ENCODE measurements at regions not wholly inside any gene's neighbourhood (a gene's known extent, or its start where the extent isn't known, plus 50 kb on each side); places are given as distances from the start of the nearest gene placed in this dataset.

- H3K4me3 ChIP-seq (ENCODE audit: low read length in 3 of 3) = no peak overlapping the region
- no peak overlapping the region for H3K27ac ChIP-seq (ENCODE audit: low read depth in 2 of 2, low read length in 2 of 2)
- TF ChIP-seq, protein P1, sequence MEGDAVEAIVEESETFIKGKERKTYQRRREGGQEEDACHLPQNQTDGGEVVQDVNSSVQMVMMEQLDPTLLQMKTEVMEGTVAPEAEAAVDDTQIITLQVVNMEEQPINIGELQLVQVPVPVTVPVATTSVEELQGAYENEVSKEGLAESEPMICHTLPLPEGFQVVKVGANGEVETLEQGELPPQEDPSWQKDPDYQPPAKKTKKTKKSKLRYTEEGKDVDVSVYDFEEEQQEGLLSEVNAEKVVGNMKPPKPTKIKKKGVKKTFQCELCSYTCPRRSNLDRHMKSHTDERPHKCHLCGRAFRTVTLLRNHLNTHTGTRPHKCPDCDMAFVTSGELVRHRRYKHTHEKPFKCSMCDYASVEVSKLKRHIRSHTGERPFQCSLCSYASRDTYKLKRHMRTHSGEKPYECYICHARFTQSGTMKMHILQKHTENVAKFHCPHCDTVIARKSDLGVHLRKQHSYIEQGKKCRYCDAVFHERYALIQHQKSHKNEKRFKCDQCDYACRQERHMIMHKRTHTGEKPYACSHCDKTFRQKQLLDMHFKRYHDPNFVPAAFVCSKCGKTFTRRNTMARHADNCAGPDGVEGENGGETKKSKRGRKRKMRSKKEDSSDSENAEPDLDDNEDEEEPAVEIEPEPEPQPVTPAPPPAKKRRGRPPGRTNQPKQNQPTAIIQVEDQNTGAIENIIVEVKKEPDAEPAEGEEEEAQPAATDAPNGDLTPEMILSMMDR (IDR thresholded peaks at IDR 0.05; ENCODE audit: borderline replicate concordance, extremely low read depth, insufficient read depth) = no peak
- no peaks in the 10 kb centered on the region for H3K4me1 ChIP-seq (ENCODE audit: control insufficient read depth in 2 of 3, insufficient read depth in 2 of 3, low read depth in 1 of 3, low read length in 3 of 3)
- DNase-seq (no peak), FAIRE-seq (no peak)
- H3K36me3 ChIP-seq (ENCODE audit: control insufficient read depth in 2 of 3, insufficient read depth in 3 of 3, low read length in 3 of 3) = no peaks in the 10 kb centered on the region
- H3K27me3 ChIP-seq (ENCODE audit: control insufficient read depth, insufficient read depth, low read length) = no peaks in the 10 kb centered on the region
- H3K9ac ChIP-seq (ENCODE audit: low read length in 3 of 3) = no peak overlapping the region
- no peaks in the 10 kb centered on the region for H3K9me3 ChIP-seq (ENCODE audit: control insufficient read depth in 2 of 3, insufficient read depth in 1 of 3, low read length in 3 of 3)
- intact Hi-C loops (cut with DNase I) = no loop called here
Observed at GRCh38 chr12:24244801-24245200, 295.3 kb upstream of the SOX5 start.

DNA sequence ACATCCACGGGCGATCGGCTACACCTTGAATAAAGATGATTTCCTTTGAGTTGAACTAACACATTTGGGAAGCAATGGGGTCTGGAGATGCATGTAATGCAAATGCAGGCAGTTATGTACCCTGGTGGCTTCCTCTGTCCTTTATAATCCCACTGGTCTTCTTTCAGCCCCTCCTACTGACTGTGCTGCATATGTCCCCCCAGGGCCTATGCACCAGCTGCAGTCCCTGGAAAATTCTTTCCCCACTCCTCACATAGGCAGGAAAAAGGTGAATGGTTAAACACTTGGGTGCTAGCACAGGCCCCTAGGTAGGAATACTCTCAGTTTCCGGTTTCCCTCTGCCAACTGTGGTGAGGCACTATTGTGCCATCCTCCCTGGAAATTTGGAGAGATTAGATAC is 294.8 kb upstream of the SOX5 start:
- H3K4me3 ChIP-seq (ENCODE audit: low read length in 3 of 3) = no peak overlapping the region

GRCh38 chr12:24240707-24241106 is 291.2 kb upstream of the SOX5 start:
- no peak for DNase-seq
- no peak overlapping the region for H3K4me3 ChIP-seq (ENCODE audit: low read length in 3 of 3)
- no peaks in the 10 kb centered on the region for H3K36me3 ChIP-seq (ENCODE audit: control insufficient read depth in 2 of 3, insufficient read depth in 3 of 3, low read length in 3 of 3)
- H3K4me1 ChIP-seq (ENCODE audit: control insufficient read depth in 2 of 3, insufficient read depth in 2 of 3, low read depth in 1 of 3, low read length in 3 of 3) = no peaks in the 10 kb centered on the region
- H3K9me3 ChIP-seq (ENCODE audit: control insufficient read depth in 2 of 3, insufficient read depth in 1 of 3, low read length in 3 of 3) = no peaks in the 10 kb centered on the region
- no peak for FAIRE-seq
- no peak overlapping the region for H3K9ac ChIP-seq (ENCODE audit: low read length in 3 of 3)
- H3K27ac ChIP-seq (ENCODE audit: low read depth in 2 of 2, low read length in 2 of 2) = no peak overlapping the region
- H3K27me3 ChIP-seq (ENCODE audit: control insufficient read depth, insufficient read depth, low read length) = no peaks in the 10 kb centered on the region
- intact Hi-C loops (cut with DNase I) = no loop called here
- TF ChIP-seq, protein P1 (IDR thresholded peaks at IDR 0.05; ENCODE audit: borderline replicate concordance, extremely low read depth, insufficient read depth) = no peak

More for the DNA sequence above, 294.8 kb upstream of the SOX5 start:
- Histone ChIP-seq H3K27me3 (ENCODE audit: control insufficient read depth, insufficient read depth, low read length) (no peaks in the 10 kb centered on the region), H3K4me1 (ENCODE audit: control insufficient read depth in 2 of 3, insufficient read depth in 2 of 3, low read depth in 1 of 3, low read length in 3 of 3) (no peaks in the 10 kb centered on the region), H3K9me3 (ENCODE audit: control insufficient read depth in 2 of 3, insufficient read depth in 1 of 3, low read length in 3 of 3) (no peaks in the 10 kb centered on the region), H3K36me3 (ENCODE audit: control insufficient read depth in 2 of 3, insufficient read depth in 3 of 3, low read length in 3 of 3) (no peaks in the 10 kb centered on the region), H3K9ac (ENCODE audit: low read length in 3 of 3) (no peak overlapping the region), H3K27ac (ENCODE audit: low read depth in 2 of 2, low read length in 2 of 2) (no peak overlapping the region)
- intact Hi-C loops (cut with DNase I) = no loop called here
- DNase-seq (no peak), FAIRE-seq (no peak)
- TF ChIP-seq, protein P1 (IDR thresholded peaks at IDR 0.05; ENCODE audit: borderline replicate concordance, extremely low read depth, insufficient read depth) = no peak

- no peaks in the 10 kb centered on the region for H3K4me1 ChIP-seq (ENCODE audit: control insufficient read depth in 2 of 3, insufficient read depth in 2 of 3, low read depth in 1 of 3, low read length in 3 of 3)
- no peaks in the 10 kb centered on the region for H3K27me3 ChIP-seq (ENCODE audit: control insufficient read depth, insufficient read depth, low read length)
- intact Hi-C loops (cut with DNase I) = no loop called here
- no peak overlapping the region for H3K9ac ChIP-seq (ENCODE audit: low read length in 3 of 3)
- FAIRE-seq = no peak
- H3K9me3 ChIP-seq (ENCODE audit: control insufficient read depth in 2 of 3, insufficient read depth in 1 of 3, low read length in 3 of 3) = no peaks in the 10 kb centered on the region
- TF ChIP-seq, protein P1 (IDR thresholded peaks at IDR 0.05; ENCODE audit: borderline replicate concordance, extremely low read depth, insufficient read depth) = no peak
- no peak overlapping the region for H3K4me3 ChIP-seq (ENCODE audit: low read length in 3 of 3)
- H3K36me3 ChIP-seq (ENCODE audit: control insufficient read depth in 2 of 3, insufficient read depth in 3 of 3, low read length in 3 of 3) = no peaks in the 10 kb centered on the region
- H3K27ac ChIP-seq (ENCODE audit: low read depth in 2 of 2, low read length in 2 of 2) = no peak overlapping the region
- no peak for DNase-seq
Observed at GRCh38 chr12:24233519-24234246, 284.2 kb upstream of the SOX5 start.

Data from kidney (tissue), 13 donors.